Gastrocnemius medialis (tissue), 4 donors: ENCODE measurements at regions not wholly inside any gene's neighbourhood (a gene's known extent, or its start where the extent isn't known, plus 50 kb on each side); places are given as distances from the start of the nearest gene placed in this dataset.

Experiments used
- ATAC-seq, 2 donors: fragments of 150-250 bp; one replicate each; pipeline ENCODE4 v1.9.1; 2016
- DNase-seq, 2 donors: peaks; one replicate each; pipeline ENCODE4 v3.0.0-alpha.2; 2019
- H3K27ac ChIP-seq, 4 donors: fragments of 200-600 bp; sonication (generic); 1 replicate in 1 of 4; 2 replicates in 3 of 4; pipeline ENCODE4 v1.5.1; 2016 to 2018; ENCODE audit warnings: mild to moderate bottlenecking in 2 of 4, moderate library complexity in 1 of 4
- H3K27me3 ChIP-seq, 3 donors: fragments of 200-600 bp; sonication (generic) in 2 of 3; 1 replicate in 1 of 3; 2 replicates in 2 of 3; pipeline versions ENCODE4 v1.5.1 to v1.6.0; 2016 to 2019; ENCODE audit warnings: mild to moderate bottlenecking in 1 of 3, moderate library complexity in 1 of 3
- H3K36me3 ChIP-seq, 2 donors: fragments of 200-600 bp; sonication (generic) in 1 of 2; one replicate each; pipeline ENCODE4 v1.5.1; 2017 to 2018
- H3K4me1 ChIP-seq, 2 donors: fragments of 200-600 bp; sonication (generic) in 1 of 2; one replicate each; pipeline ENCODE4 v1.5.1; 2016 to 2017; ENCODE audit warnings: mild to moderate bottlenecking in 2 of 2
- H3K4me3 ChIP-seq, 4 donors: fragments of 200-600 bp; sonication (generic) in 3 of 4; 1 replicate in 1 of 4; 2 replicates in 3 of 4; pipeline ENCODE4 v1.5.1; 2016 to 2019; ENCODE audit warnings: mild to moderate bottlenecking in 2 of 4
- H3K9me3 ChIP-seq, 3 donors: fragments of 200-600 bp; sonication (generic) in 2 of 3; 1 replicate in 1 of 3; 2 replicates in 2 of 3; pipeline ENCODE4 v1.5.1; 2016 to 2019
- CTCF ChIP-seq, 5 experiments: fragments of 450-650 bp in 3 of 5; fragments of 200-600 bp in 2 of 5; sonication (generic) in 2 of 5; IDR thresholded peaks in 4 of 5; conservative IDR thresholded peaks in 1 of 5; 1 replicate in 4 of 5; 2 replicates in 1 of 5; pipeline ENCODE4 v1.5.1; 2016 to 2019; ENCODE audit warnings: antibody characterized with exemption in 5 of 5, mild to moderate bottlenecking in 3 of 5, moderate library complexity in 3 of 5
- POLR2A ChIP-seq, 2 donors: fragments of 450-650 bp; IDR thresholded peaks; one replicate each; pipeline ENCODE4 v1.6.1; 2017; ENCODE audit warnings: antibody characterized with exemption in 2 of 2, mild to moderate bottlenecking in 2 of 2, moderate library complexity in 2 of 2
- in situ Hi-C, 4 donors: fragments of 200-750 bp; cut with MboI; loops; one replicate each; pipeline versions ENCODE4 v1.15.0 to v1.8.0; 2017; ENCODE audit warnings: low sequenced_read_pairs in 4 of 4
- intact Hi-C: fragments of 100-400 bp; cut with DNase I; formaldehyde crosslinking; loops from one replicate; pipeline ENCODE4 v1.15.1; 2023; ENCODE audit warnings: low total_unique reads

GRCh38 chr1:173267453-173267945 lies 60.4 kb upstream of the TNFSF4 start:
- no peak overlapping the region for H3K4me3 ChIP-seq
- no peaks in the 10 kb centered on the region for H3K9me3 ChIP-seq
- intact Hi-C loops = no loop called here
- H3K36me3 ChIP-seq = no peaks in the 10 kb centered on the region
- in situ Hi-C loops = no loop called here
- no peak for DNase-seq
- no peak for ATAC-seq
- TF ChIP-seq CTCF (IDR thresholded peaks at IDR 0.05 in 4 of 5, conservative IDR thresholded peaks at IDR 0.05 in 1 of 5) = no peak
- no peaks in the 10 kb centered on the region for H3K27me3 ChIP-seq
- H3K27ac ChIP-seq = no peak overlapping the region
- no peaks in the 10 kb centered on the region for H3K4me1 ChIP-seq

- Histone ChIP-seq H3K9me3 (no peaks in the 10 kb centered on the region), H3K4me3 (no peak overlapping the region), H3K27ac (no peak overlapping the region), H3K4me1 (no peaks in the 10 kb centered on the region), H3K36me3 (no peaks in the 10 kb centered on the region), H3K27me3 (no peaks in the 10 kb centered on the region)
- DNase-seq (no peak), ATAC-seq (no peak)
- in situ Hi-C loops = no loop called here
- TF ChIP-seq POLR2A (IDR thresholded peaks at IDR 0.05) (no peak), CTCF (IDR thresholded peaks at IDR 0.05 in 4 of 5, conservative IDR thresholded peaks at IDR 0.05 in 1 of 5) (no peak)
- intact Hi-C loops = no loop called here
Observed at GRCh38 chr1:173268261-173268660, 61.1 kb upstream of the TNFSF4 start.

- TF ChIP-seq POLR2A (IDR thresholded peaks at IDR 0.05) = no peak
- TF ChIP-seq CTCF (IDR thresholded peaks at IDR 0.05 in 4 of 5, conservative IDR thresholded peaks at IDR 0.05 in 1 of 5) = no peak
- in situ Hi-C loops = no loop called here
- no peaks in the 10 kb centered on the region for H3K9me3 ChIP-seq
- intact Hi-C loops = no loop called here
- no peaks in the 10 kb centered on the region for H3K36me3 ChIP-seq
- no peaks in the 10 kb centered on the region for H3K4me1 ChIP-seq
- no peak overlapping the region for H3K4me3 ChIP-seq
- DNase-seq (no peak), ATAC-seq (no peak)
- no peak overlapping the region for H3K27ac ChIP-seq
- H3K27me3 ChIP-seq = no peaks in the 10 kb centered on the region
Observed at GRCh38 chr1:173268786-173269277, 61.7 kb upstream of the TNFSF4 start.

GRCh38 chr1:173269490-173270230 lies 62.5 kb upstream of the TNFSF4 start:
- ATAC-seq (no peak), DNase-seq (no peak)
- Histone ChIP-seq H3K27me3 (no peaks in the 10 kb centered on the region), H3K9me3 (no peaks in the 10 kb centered on the region), H3K4me3 (no peak overlapping the region), H3K36me3 (no peaks in the 10 kb centered on the region), H3K27ac (no peak overlapping the region), H3K4me1 (no peaks in the 10 kb centered on the region)
- in situ Hi-C loops (no loop called here), intact Hi-C loops (no loop called here)
- TF ChIP-seq POLR2A (IDR thresholded peaks at IDR 0.05) (no peak), CTCF (IDR thresholded peaks at IDR 0.05 in 4 of 5, conservative IDR thresholded peaks at IDR 0.05 in 1 of 5) (no peak)
